Endothelial cell (in vitro differentiated cells): ENCODE measurements at regions not wholly inside any gene's neighbourhood (a gene's known extent, or its start where the extent isn't known, plus 50 kb on each side); places are given as distances from the start of the nearest gene placed in this dataset.

Experiments used
- DNase-seq: peaks from one replicate; pipeline ENCODE4 v3.0.0; 2021; ENCODE audit warnings: low spot score
- H3K27ac Mint-ChIP-seq: one replicate; pipeline ENCODE4 v1.8.0; 2021; ENCODE audit warnings: mixed read lengths, inconsistent platforms; ENCODE audit not compliant: unreplicated experiment
- H3K27me3 Mint-ChIP-seq: one replicate; pipeline ENCODE4 v1.8.0; 2021; ENCODE audit warnings: mild to moderate bottlenecking, moderate library complexity, mixed read lengths, inconsistent platforms; ENCODE audit not compliant: unreplicated experiment
- H3K36me3 Mint-ChIP-seq: one replicate; pipeline ENCODE4 v1.8.0; 2021; ENCODE audit warnings: mild to moderate bottlenecking, low read depth, mixed read lengths, inconsistent platforms; ENCODE audit not compliant: unreplicated experiment
- H3K4me1 Mint-ChIP-seq: one replicate; pipeline ENCODE4 v1.8.0; 2021; ENCODE audit warnings: mild to moderate bottlenecking, mixed read lengths, inconsistent platforms; ENCODE audit not compliant: unreplicated experiment
- H3K4me3 Mint-ChIP-seq: one replicate; pipeline ENCODE4 v1.8.0; 2021; ENCODE audit warnings: mild to moderate bottlenecking, mixed read lengths, inconsistent platforms; ENCODE audit not compliant: unreplicated experiment
- H3K9me3 Mint-ChIP-seq: one replicate; pipeline ENCODE4 v1.8.0; 2021; ENCODE audit warnings: mixed read lengths, inconsistent platforms; ENCODE audit not compliant: unreplicated experiment
- CTCF ChIP-seq: fragments of 200-600 bp; sonication (generic); IDR thresholded peaks from one replicate; pipeline ENCODE4 v1.5.0; 2021; ENCODE audit warnings: antibody characterized with exemption; ENCODE audit not compliant: unreplicated experiment

GRCh38 chr4:185919107-185919506 is 107.1 kb upstream of the SORBS2 start:
- Mint-ChIP-seq H3K27ac (no peak overlapping the region), H3K36me3 (no peaks in the 10 kb centered on the region), H3K9me3 (no peaks in the 10 kb centered on the region), H3K4me3 (no peak overlapping the region), H3K4me1 (no peaks in the 10 kb centered on the region), H3K27me3 (no peaks in the 10 kb centered on the region)
- no peak for TF ChIP-seq CTCF
- DNase-seq = no peak

- no peak for DNase-seq
- Mint-ChIP-seq H3K36me3 (no peaks in the 10 kb centered on the region), H3K4me1 (no peaks in the 10 kb centered on the region), H3K27me3 (no peaks in the 10 kb centered on the region), H3K27ac (no peak overlapping the region), H3K4me3 (no peak overlapping the region), H3K9me3 (no peaks in the 10 kb centered on the region)
- no peak for TF ChIP-seq CTCF
These were observed 108.2 kb upstream of the SORBS2 start for GRCh38 chr4:185920171-185920570.

GRCh38 chr4:185920691-185921260 is 108.8 kb upstream of the SORBS2 start:
- H3K9me3 Mint-ChIP-seq = no peaks in the 10 kb centered on the region
- no peaks in the 10 kb centered on the region for H3K36me3 Mint-ChIP-seq
- no peaks in the 10 kb centered on the region for H3K4me1 Mint-ChIP-seq
- DNase-seq = no peak
- no peak for TF ChIP-seq CTCF
- H3K27ac Mint-ChIP-seq = no peak overlapping the region
- H3K27me3 Mint-ChIP-seq = no peaks in the 10 kb centered on the region
- H3K4me3 Mint-ChIP-seq = no peak overlapping the region

- TF ChIP-seq CTCF = no peak
- H3K9me3 Mint-ChIP-seq = no peaks in the 10 kb centered on the region
- no peak overlapping the region for H3K4me3 Mint-ChIP-seq
- H3K4me1 Mint-ChIP-seq = no peaks in the 10 kb centered on the region
- H3K27me3 Mint-ChIP-seq = no peaks in the 10 kb centered on the region
- no peaks in the 10 kb centered on the region for H3K36me3 Mint-ChIP-seq
- DNase-seq = no peak
- no peak overlapping the region for H3K27ac Mint-ChIP-seq
These were observed 109.9 kb upstream of the SORBS2 start for GRCh38 chr4:185921583-185922555.
